NT2/D1 (cell line): ENCODE measurements at regions not wholly inside any gene's neighbourhood (a gene's known extent, or its start where the extent isn't known, plus 50 kb on each side); places are given as distances from the start of the nearest gene placed in this dataset.

Experiments used
- DNase-seq: peaks from one replicate; pipeline ENCODE4 v3.0.0-alpha.2; 2011; ENCODE audit warnings: low read depth, low spot score
- H3K27me3 ChIP-seq: 2 replicates; pipeline ENCODE4 v1.6.0; 2011; ENCODE audit warnings: mild to moderate bottlenecking; ENCODE audit not compliant: insufficient read length, insufficient read depth
- H3K36me3 ChIP-seq: 2 replicates; pipeline ENCODE4 v1.6.1; 2011; ENCODE audit warnings: mild to moderate bottlenecking, low read length, mixed read lengths; ENCODE audit not compliant: insufficient read depth, insufficient read length
- H3K4me1 ChIP-seq: 2 replicates; pipeline ENCODE4 v1.5.1; 2011; ENCODE audit not compliant: insufficient read depth, insufficient read length
- H3K4me3 ChIP-seq: 2 replicates; pipeline ENCODE4 v1.5.1; 2011; ENCODE audit warnings: low read depth; ENCODE audit not compliant: insufficient read length
- H3K9ac ChIP-seq: 2 replicates; pipeline ENCODE4 v1.6.0; 2011; ENCODE audit warnings: low read depth; ENCODE audit not compliant: insufficient read length
- H3K9me3 ChIP-seq: 2 replicates; pipeline ENCODE4 v1.5.1; 2011; ENCODE audit warnings: mild to moderate bottlenecking, low read length; ENCODE audit not compliant: insufficient read depth
- SUZ12 ChIP-seq: IDR thresholded peaks from 2 replicates; pipeline ENCODE4 v1.6.1; 2011; ENCODE audit not compliant: insufficient read length, insufficient read depth; ENCODE audit errors: extremely low read depth
- YY1 ChIP-seq: IDR thresholded peaks from 2 replicates; pipeline ENCODE4 v1.6.1; 2011; ENCODE audit not compliant: insufficient read length, insufficient read depth
- ZNF274 ChIP-seq: IDR thresholded peaks from 2 replicates; pipeline ENCODE4 v1.6.1; 2011; ENCODE audit warnings: mild to moderate bottlenecking, low read depth, low read length

DNA sequence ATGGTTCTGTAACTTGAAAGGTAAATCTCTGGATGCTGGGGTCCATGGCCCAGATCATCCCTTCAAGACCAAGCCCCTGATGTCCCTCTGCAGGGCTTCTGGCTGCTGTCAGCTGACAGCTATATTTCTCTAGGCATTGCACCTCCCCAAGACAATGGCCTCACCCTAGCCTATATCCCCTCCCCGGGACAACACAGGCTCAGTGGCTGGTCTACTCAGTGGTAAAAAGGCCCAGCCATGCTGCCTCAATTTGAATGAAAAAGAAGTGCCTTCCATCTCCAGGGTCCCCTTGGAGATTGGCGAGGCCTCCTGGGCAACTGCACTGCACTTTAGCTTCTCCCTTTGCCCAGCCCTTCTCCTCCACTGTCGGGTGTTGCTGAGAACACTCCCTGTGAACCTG is 602.8 kb downstream of the CDH26 start:
- Histone ChIP-seq H3K9me3 (no peaks in the 10 kb centered on the region), H3K4me3 (no peak overlapping the region), H3K27me3 (peaks cover 4% of the 10 kb centered on the region), H3K9ac (no peak overlapping the region), H3K4me1 (peaks cover 7% of the 10 kb centered on the region), H3K36me3 (no peaks in the 10 kb centered on the region)
- no peak for DNase-seq
- TF ChIP-seq YY1 (no peak), SUZ12 (no peak), ZNF274 (no peak)

DNA sequence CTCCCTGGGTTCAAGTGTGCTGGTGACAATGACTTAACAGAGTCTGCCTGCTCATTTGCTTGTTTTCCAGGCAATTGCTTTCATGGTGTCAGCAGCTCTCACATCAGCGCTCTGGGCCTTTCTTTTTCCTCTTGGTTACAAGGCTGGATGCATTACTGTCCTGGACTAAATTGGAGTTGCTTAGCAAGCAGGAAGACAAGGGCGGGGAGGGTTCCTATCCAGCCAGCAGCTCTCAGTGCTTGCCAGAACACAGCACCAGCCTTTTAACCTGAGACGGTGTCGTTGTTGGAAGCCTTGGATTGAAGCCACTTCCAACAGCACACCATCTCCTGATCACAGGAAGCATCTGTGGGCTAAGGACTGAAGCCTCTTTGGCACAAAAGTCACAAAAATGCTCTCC is 606.9 kb downstream of the CDH26 start:
- TF ChIP-seq SUZ12 (no peak), YY1 (no peak), ZNF274 (no peak)
- peaks cover 7% of the 10 kb centered on the region for H3K4me1 ChIP-seq
- H3K27me3 ChIP-seq, result no peaks in the 10 kb centered on the region
- no peak for DNase-seq
- no peaks in the 10 kb centered on the region for H3K9me3 ChIP-seq
- no peak overlapping the region for H3K4me3 ChIP-seq
- H3K36me3 ChIP-seq, result no peaks in the 10 kb centered on the region
- H3K9ac ChIP-seq, result no peak overlapping the region

DNA sequence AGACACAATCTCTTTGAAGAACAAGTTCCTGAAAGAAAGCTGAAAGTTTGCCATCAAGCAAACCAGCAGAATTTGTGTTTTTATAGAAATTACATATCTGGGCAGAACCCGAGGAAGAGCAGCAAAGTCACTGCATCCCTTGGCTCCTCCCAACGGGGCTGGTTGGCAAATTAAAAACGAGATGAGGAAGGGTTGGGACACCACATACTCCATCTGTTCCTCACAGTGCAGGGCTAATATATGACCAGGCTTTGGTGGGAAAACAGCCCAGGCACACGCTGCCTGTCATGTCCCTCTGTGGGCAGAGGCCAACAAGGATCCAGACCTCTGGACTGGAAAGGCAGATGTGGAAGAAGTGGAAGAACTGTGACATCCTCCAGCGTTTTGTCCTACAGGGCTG is 607.3 kb downstream of the CDH26 start:
- Histone ChIP-seq H3K36me3 (no peaks in the 10 kb centered on the region), H3K4me3 (no peak overlapping the region), H3K9ac (no peak overlapping the region), H3K4me1 (peaks cover 7% of the 10 kb centered on the region), H3K27me3 (no peaks in the 10 kb centered on the region), H3K9me3 (no peaks in the 10 kb centered on the region)
- TF ChIP-seq YY1 (no peak), ZNF274 (no peak), SUZ12 (no peak)
- DNase-seq, result no peak

DNA sequence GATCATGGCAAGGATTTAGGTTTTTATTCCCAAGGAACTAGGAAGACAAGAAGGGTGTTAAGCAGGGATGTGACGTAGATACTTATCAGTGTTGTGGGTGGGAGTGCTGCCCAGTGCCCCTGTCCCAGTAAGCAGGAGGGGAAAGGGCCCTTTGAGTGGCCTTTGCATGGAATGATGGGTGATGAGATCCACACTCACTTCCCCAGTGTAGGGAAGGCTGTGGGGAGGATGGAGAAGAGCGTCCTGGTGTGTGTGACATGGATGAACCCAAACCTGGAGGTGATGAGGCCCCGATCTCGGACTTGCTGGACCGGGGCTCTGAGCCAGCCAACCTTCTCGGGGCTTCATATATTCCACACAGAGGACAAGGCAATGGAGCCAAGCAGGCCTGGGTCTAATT is 610.9 kb downstream of the CDH26 start:
- Histone ChIP-seq H3K4me3 (no peak overlapping the region), H3K27me3 (no peaks in the 10 kb centered on the region), H3K4me1 (peaks cover 3% of the 10 kb centered on the region), H3K9ac (no peak overlapping the region), H3K9me3 (no peaks in the 10 kb centered on the region), H3K36me3 (no peaks in the 10 kb centered on the region)
- TF ChIP-seq SUZ12, result no peak
- no peak for DNase-seq

DNA sequence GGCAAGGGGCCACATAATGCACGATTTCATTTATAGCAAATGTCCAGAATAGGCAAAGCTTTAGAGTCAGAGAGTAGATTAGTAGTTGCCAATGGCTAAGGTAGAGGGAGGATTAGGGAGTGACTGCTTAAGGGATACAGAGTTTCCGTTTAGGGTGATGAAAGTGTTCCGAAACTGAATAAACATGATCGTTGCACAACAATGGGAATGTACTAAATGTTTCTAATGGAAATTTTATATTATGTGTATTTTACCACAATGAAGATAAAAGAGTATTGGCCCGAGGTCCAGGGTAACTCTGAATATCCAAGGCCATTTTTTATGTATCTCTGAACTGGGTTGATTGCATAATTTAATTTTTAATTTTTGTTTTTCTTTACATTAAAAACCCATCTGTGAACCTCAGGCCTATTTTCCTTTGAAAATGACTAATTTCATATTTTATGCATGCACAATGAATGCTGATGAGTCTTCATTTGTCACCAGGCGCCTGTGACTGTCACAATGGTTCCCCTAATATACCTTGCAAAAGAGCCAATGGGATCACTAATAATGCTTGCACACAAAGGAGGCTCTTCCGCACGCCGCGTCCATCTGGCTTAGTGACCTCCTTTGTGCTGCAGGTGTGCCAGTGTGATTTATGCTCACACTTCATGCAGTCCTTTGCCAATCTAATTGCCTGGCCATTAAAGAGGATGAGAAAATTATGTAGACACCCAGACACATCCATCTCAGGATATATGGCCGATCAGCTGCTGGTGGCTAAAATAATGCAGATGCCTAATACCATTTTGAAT is 612.5 kb downstream of the CDH26 start:
- no peak for DNase-seq
- Histone ChIP-seq H3K9ac (no peak overlapping the region), H3K4me1 (no peaks in the 10 kb centered on the region), H3K4me3 (no peak overlapping the region), H3K27me3 (peaks cover 2% of the 10 kb centered on the region), H3K9me3 (no peaks in the 10 kb centered on the region), H3K36me3 (no peaks in the 10 kb centered on the region)
- TF ChIP-seq YY1 (no peak), ZNF274 (no peak), SUZ12 (no peak)

DNA sequence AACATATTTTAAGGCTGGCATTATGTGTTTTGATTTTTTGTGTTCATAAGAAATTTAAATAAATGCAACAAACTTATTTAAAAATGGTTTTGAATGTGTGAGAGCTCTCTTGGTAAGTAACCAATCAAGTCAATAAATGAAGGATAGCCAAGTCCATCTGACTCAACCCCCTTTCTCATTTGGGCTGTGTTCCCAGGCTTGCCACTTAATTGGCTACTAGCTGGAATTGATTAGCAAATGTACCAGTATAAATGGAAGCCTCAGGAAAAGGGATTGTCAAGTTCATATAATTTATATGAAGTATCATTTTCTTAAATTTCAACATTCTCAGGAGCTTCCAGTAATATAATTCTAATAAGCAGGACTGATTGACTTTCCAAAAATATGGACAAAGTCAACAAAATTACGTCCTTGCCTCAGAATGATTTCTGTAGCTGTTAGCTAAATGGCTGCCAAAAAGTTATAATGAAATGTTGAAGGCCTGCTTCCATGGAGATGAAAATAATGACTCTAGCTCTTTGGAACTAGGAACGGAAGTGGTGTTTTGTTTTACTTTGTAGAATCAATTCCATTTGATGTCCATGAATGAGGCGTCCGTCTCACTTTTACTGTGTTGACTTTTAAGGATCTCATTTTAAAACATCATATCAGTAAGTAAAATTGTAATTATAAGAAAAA is 614.9 kb downstream of the CDH26 start:
- Histone ChIP-seq H3K9me3 (peaks cover 5% of the 10 kb centered on the region; the same call in 1 of the 2 replicates), H3K36me3 (no peaks in the 10 kb centered on the region), H3K4me1 (no peaks in the 10 kb centered on the region), H3K27me3 (peaks cover 2% of the 10 kb centered on the region), H3K9ac (no peak overlapping the region), H3K4me3 (no peak overlapping the region)
- TF ChIP-seq SUZ12 (no peak), YY1 (no peak), ZNF274 (no peak)
- no peak for DNase-seq

DNA sequence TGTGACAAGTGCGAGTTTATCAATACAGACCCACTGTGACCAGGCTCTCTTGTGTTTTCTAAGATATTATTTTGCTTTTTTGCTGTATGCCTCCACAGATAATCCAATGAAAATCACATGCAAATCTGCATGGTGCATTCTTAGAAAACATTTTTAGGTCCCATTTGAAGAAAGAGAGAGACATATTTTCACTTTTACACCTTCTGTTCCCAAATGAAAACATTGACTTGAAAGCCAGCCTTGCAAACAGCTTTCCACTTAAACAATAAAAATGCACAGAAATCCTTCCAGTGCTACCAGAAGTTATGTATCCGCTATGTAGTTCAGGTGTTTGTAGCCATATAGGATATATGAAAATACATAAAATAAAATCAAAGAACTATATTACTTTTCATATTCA is 618.0 kb downstream of the CDH26 start:
- Histone ChIP-seq H3K9ac (no peak overlapping the region), H3K27me3 (peaks cover 2% of the 10 kb centered on the region), H3K4me1 (no peaks in the 10 kb centered on the region), H3K36me3 (no peaks in the 10 kb centered on the region), H3K4me3 (no peak overlapping the region), H3K9me3 (peaks cover 9% of the 10 kb centered on the region; the same call in 1 of the 2 replicates)
- DNase-seq, result no peak
- no peak for TF ChIP-seq YY1
- no peak for TF ChIP-seq SUZ12
